DMS53 treated with DMSO at 0.1 percent for 48 hours (cell line): ENCODE measurements at regions not wholly inside any gene's neighbourhood (a gene's known extent, or its start where the extent isn't known, plus 50 kb on each side); places are given as distances from the start of the nearest gene placed in this dataset.

Source experiments
- DNase-seq: peaks from one replicate; lab custom pipeline; 2025; ENCODE audit not compliant: unreplicated experiment; lab: John Stamatoyannopoulos, UW

DNA sequence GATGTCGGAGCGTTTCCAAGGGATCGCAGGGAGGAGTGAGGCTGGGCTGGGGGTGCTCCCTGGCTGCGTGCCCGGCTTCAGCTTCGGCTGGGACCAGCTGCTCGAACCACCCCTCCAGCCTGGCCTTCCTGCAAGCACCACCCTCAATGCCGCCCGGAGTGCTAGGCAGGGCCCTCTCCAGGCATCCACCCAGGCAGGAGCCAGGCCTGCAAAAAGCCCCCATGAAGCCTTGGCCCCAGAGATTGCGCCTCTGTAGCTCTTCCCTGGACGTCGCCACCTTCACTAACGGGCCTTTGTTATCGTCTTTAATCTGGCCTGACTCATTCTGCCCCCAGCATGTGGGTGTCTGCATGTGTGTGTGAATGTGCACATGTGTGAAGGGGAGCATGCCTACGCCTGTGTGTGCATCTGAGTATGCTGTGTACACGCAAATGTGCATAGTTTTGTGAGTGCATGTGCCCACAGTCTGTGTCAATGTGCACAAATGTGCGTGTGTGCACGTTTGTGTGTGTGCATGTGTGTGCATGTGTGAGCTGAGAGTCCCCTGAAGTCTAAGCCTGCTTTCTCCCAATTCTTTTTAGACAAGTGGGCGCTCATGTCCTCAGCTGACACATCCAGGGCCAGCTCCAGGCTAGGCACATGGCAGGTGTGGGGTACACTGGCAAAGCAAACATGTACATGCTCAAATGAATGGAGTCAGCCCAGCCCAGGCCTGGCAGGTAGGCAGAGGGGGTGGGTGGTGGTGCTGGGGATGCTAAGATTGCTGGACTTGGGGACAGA is 195.4 kb upstream of the C14orf180 start:
- DNase-seq, result no peak

DNA sequence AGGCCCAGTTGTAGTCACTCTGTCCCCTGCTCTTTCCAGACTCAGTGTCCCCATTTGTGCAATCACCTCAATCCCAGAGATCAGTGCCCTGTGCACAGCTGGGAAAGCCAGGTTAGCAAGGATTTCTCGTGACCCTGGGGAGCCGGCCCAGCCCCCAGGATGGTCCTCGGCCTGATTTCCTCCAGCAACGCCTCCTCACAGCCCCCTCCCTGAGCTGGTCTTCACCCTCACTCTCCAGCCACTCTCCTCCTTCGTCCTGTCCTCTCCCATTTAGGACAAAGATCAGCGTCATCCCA is 194.8 kb upstream of the C14orf180 start:
- no peak for DNase-seq

DNA sequence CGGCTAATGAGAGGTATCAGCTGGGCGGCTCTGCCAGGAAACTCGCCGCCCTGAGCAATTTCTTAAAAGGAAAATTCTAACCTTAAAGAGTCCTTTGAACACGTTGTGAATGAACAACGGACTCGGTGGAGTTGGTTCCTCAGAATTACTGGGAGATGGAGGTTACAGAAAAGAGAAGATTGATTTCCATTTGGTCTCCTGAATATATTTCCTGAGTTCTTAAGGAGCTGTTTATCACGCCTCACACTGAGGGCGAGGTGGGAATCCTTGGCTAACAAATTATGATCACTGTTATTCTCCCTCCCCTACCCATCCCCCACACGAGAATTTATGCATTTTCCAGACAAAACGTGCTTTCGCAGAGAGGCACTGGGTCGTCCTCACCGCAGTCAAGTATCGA is 194.5 kb upstream of the C14orf180 start:
- no peak for DNase-seq

DNA sequence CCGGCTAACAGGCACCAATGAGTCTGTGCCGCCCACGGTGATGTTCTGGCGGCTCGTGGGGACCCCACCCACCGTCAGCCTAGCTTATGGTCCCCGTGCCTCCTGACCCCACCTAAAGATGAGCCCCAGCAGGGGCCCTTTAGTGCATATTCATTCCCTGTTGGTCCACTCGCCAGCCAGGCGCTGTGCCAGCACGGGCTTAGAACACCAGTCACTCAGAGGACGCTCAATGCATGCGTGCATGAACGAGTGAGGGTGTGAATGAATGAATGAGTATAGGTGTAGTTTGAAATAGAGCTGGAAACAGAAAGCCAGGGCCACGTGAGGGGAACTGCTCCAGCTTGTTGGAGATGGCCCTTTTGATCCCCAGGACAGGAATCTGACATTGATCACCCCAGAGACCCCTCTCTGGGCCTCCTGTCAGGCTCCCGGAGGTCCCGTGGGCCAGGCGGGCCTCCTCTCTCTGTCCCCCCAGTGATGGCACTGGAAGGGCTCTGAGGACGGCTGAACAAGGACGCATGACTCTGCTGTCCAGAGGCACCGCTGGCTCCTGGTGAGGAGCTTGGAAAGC is 193.9 kb upstream of the C14orf180 start:
- no peak for DNase-seq

DNA sequence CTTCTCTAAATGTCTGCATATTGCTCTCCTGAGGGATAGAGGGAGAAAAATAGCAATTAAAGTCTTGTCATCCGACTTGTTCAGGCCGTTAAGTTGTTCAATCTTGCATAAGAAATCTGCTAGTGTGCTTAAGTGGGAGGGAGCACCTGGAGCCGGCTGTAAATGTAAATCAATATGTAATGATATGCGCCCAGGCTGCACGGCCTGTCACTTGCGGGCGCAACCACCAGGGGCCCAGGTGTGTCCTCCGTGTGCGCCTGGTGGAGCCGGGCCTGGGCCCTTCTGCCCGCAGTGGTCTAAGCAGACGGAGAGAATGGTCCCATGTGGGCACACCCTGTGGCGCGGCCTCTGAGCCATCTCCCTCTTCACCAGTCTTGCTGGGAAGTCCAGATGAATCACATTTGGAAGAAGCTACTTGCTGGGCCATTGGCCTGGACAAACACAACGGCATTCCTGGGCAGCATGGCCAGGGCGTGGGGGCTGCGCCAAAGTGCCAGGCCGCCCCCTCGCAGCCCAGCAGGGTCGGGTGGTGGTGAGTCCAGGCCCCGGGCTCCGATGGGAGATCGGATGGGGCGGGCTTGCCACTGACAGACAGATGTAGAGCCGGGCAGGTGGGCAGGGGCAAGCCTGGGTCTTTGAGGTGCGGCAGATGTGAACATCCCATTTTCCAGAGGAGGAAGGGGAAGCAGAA is 193.3 kb upstream of the C14orf180 start:
- DNase-seq, result no peak

DNA sequence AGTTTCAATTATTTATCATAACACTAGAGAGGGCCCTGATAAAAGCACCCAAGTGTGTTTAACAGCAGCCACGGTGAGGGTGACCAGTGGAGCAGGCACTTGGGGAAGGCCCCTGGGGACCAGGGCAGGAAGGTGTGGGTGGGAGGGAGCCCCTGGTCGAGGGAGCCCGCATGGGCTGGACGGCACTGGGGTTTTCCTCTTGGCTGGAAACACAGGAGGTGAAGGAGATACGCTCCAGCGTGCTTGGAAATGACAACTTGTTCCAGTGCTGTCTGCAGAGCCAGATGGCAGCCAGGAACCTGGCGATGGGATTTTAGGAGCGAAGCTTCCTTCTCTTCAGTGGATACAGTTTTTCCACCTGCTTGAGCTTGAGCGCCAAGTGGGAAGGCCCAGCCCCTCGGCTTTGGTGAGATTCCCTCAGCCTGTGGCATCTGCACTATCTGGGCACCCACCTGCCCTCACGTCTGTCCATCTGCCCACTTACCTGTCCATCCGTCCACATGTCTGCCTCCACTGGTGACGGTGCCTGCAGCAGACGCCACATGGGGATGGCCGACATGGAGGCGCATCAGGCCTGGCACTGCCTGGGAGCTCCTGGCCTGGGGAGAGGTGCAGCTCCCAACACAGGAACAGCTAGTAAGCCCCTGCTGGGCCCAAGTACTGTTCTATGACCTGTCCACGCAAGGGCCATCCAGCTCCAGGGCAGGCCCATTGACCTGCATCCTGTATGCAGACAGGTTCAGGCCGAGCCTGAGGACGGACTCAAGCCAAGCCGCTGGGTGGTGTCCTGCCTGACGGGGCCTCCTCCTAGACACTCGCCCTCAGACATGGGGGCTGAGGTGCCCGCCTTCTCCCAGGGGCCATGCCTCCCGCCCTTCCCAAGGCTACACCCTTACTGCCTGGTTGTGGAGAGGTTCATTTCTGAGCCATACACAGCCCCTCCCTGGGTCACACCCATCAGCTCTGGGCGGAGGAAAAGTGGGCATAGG is 192.2 kb upstream of the C14orf180 start:
- DNase-seq, result no peak

DNA sequence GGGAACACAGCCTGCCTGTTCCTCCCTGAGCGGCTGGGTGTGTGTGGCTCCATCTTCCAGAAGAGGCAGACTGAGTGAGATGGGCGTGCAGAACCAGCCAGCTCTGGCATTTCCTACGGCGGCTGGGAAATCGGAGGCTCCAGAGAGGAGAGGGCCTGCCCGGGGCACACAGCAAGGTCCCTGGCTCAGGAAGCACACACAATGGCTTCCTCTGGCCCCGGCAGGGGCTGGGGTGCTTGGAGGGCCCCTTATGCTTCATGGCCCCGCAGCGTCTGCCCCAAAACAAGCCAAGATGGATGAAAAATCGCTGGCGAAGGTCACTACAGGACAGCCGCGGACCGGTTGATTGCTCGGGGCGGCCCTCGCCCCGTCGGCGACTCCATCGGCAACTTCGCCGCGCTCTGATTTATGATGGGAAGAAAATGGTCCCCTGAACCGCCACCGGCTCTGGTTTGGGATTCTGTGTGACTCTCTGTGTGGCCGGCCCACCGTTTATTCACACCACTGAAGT is 191.5 kb upstream of the C14orf180 start:
- no peak for DNase-seq

DNA sequence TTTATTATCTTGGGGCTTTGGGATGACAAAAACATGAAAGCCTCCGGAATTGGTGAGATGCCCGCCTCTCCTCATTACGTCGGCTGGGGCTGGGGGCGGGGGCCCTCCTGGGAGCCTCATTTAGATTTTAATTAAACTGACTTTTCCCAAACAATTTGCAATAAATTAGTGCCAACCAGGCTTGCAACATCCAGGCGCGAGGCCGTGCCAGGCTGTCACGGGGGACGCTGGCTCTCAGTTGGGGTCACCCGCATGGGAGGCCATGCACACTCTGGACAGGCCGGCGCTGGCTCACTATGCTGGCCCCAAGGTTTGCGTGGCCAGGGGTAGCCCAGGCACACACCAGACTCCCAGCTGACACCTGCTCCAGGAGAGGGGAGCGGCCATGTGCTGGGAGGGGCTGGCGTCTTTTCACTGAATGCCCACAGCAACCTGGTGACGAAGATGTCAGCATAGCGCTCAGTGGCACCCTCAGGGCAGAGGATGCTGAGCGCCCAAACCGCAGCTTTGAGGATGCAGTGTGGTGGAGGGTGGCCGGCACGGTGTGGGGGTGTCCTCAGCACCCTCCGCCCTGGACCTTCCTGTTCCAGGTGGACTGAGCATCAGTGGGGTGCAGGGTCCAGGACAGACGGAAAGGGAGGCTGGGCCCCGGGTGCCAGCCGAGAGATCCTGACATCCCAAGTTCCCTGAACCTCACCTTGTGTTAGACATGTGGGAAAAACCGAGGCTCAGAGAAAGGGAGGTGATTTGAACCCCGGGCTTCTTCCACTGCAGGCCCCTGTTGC is 190.8 kb upstream of the C14orf180 start:
- DNase-seq, result no peak

DNA sequence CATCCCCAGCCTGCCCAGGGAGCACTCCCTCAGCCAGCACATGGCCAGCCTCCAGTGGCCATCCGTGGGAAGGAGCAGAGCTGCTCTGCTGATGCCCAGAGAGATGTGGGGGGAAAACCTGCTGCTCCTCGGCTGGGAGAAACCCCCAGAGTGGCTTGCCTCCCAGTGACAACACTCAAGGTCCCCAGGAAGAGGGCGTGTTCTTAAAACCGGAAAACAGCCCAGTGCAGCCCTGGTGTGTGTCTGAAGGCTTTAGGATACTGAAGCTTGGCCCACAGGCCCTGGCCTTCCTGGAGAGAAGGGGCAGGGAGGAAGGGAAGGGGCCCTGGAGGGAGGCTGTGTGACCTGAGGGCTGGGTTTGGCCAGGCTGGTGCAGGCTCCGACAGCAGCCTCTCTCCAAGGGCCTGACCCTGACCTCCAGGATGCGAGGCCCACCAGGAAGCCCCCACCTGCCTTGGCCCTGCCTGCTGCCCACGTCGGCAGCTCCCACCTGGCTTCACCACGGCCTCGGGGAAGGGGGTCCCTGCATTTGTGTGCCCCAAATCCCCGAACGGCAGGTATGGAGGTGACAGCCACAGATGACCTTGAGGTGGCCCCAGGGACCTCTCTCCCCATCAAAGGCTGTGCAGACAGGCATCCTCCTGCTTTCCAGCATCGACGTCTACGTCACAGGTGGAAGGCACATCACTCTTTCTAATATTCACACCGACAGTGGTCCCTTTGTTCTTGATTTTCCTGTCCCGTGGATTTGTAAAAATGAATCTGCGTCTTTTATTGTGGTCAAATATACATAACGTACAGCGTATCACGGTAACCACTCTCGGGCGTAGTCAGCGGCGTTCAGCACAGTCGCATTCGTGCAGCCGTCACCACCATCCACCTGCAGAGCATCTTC is 190.0 kb upstream of the C14orf180 start:
- no peak for DNase-seq

DNA sequence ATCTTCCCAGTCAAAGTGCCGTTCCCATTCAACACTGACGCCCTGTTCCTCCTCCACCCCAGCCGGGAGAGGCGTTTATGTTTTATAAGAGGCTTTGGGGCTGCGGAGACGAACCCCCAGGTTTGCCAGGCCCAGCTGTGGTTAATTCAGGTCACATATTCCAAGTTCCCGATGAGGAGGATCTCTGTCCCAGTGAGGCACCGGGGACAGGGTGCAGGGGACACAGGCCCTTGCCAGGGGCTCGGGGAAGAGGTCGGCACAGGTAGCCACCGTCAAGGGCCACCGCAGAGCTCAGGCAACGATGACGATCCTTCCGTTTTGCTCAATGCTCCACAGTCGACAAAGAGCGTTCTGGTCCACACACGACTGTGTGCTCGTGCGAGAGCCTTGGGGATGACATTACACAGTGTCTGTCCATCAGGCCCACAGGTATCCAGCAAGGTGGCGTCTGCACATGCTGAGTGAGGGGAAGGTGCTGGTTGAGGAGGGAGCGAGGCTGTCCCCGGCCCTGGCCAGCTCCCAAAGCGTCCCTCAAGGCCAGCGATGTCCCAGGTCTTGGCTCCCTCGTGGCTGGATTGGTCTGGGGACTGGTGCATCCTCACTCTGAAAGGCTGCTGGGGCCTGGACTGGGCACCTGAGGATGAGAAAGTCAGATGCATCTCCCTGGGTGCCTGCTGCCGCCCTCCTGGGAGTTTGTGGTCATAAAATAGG is 189.2 kb upstream of the C14orf180 start:
- DNase-seq, result no peak

DNA sequence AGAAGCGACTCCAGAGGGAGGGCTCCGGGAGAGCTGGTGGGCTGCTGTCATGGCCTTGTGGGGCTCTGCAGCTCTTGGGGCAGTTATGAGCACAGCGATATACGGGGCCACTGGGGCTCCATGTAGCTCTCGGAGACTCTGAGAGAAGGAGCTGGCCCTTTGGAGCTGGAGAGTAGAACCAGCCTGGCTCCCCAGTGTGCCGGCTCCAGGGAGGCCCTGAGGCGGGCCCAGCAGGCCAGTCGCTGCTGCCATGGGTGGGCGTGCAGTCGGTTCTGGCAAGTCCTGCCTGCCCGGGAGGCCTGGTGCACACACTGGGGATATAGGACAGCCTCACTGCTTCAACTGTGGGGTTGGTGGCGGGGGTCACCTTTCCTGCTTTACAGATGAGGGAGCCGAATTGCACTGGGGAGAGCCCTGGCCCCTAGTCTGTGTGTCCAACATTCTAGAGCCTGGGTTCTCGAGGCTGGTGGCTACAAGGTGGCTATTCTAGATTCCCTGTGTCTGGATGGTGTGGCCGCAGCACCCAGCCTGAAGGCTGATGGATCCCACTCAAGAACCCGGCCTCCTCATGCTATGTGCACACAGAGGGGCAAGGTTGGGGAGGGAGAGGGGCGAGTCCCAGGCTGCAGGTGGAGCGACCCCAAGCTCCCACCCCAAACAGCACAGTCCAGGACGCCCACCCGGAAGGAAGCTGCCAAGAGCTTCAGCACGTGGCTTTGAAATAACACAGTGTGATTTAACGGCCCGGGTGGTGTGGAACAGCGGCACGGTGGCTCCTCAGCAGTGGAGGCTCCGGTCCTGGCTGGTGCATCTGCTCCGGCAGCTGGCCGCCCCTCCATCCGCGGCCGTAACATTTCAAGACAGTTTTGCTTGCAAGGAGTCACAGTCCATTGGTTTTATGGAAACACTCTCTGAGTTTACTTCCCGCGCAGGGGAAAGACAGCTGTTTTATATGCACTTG is 188.3 kb upstream of the C14orf180 start:
- DNase-seq, result no peak

DNA sequence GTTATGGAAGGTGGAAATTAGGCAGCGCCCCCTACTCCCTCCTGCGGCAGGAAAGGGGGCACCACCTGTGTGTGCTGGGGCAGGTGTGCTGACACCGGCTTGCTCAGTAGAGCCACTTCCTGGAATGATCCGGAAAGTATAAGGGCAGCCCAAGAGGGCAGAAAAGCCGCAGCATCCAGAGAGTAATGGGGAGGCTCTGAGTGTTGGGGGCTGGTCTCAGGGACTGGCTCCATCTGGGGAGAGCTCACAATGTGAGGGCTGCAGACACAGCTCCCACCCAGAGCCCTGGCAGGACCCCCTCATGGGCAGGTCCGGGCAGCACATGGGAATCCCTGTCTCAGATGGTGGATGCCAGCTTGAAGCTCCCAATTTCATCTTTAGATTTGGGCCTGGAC is 187.6 kb upstream of the C14orf180 start:
- no peak for DNase-seq

DNA sequence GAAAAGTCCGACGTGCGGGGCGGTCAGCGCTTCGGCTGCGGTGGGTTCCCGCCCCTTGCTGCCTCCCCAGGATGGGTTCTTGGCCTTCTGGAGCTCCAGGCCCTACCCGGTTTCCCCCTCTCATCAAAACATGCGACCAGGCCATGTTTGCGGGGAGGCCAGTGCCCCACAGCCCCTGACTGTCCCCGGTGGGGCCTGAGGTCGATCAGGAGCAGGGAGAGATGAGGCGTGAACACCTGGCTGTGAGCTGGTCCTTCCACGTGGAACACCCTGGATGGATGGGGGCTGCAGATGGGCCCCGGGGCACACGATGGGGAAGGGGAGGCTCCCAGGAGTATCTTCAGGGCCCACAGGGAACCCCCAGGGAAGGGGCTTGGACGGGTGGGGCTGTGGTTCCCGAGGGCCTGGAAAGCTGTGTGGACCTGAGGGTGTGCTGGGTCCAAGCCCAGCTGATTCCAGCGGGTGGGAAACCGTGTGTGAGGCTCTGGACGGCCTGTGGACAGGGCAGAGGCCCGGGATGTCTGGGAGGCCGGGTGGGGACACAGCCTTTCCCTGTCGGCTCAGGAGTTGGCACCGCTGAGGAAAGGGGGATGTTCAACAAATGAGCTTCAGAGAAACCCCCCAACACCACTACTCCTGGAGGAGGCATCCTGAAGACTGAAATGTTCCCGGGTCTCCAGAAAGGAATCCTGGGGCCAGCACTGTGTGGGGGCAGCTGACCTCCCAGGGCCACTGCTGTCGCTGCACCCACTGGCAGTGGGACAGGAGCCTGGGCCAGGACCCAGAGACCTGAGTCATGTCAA is 187.0 kb upstream of the C14orf180 start:
- DNase-seq, result no peak

DNA sequence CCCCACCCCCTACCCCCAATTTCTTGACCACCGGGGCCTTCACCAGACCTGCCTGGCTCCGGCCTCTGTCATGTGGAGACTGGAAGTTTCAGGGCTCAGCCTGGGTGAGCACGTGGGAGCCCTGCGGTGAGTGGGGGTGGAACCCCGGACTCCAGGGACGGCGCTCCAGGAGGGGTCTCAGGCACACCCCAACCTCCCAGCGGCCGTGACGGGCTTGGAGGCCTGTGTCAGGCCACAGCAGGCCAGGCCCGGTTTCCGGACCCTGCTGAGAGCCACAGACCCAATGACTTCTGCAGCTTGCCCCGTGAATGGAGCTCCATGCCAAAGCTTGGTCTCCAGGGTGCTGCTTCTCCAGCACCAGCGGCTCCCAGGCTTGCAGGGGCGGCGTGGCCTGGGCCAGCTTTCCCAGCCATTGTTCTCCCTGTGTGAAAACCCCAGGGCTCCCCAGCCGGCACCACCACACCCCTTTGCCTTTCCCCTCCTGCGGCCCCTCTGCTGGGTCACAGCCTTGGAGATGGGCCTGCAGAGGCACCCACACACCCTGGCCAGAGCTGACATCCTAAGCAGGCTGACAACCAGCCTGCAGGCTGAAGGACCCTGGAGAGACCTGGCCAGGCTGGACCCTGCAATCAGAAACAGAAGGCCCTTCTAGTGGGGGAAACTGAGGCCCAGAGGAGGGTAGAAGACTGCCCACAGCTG is 186.2 kb upstream of the C14orf180 start:
- DNase-seq, result no peak

DNA sequence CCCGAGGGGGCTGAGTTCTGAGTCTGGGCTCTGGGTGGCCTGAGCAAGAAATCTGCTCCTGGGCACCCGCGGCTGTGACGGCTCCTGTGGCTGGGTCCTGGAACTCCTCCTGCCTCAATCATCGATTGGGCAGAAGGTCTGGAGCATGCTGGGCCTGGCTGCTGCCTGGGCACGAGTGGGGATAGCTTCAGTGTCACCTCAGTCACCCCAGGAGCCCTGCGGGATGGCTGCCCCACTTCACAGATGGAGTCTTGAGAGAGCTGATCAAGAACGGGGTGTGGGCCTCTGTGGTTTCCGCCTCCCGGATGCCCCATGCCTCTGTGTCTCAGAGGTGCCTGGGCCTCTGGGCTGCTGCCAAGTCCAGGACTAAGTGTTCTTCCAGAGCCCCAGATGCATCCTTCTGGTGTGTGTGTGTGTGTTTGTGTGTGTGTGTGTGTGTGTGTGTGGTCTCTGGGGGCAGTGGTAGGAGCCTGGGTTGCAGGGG is 185.6 kb upstream of the C14orf180 start:
- DNase-seq, result no peak

DNA sequence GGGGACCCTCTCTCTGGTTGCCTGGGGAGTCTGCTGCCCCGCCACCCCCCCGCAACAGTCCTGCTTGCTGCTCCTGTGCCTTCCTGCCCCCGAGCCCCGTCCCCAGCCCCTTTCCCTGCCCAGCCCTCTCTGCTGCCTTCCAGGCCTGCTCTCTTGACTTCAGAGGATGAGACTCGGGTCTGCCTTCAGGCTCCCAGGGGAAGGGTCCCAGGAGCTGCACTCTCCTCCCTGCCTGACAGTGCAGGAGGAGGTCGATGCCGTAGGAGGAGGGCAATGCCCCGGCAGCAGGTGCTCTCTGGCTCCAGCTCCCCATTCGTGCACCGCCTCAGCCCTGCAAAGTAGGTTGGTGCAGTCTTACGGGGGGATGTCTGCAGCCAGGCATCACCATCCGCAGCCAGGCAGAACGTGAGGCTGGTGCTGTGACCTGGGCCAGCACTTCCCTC is 185.1 kb upstream of the C14orf180 start:
- no peak for DNase-seq
